PC-9 (cell line): ENCODE measurements at regions not wholly inside any gene's neighbourhood (a gene's known extent, or its start where the extent isn't known, plus 50 kb on each side); places are given as distances from the start of the nearest gene placed in this dataset.

ENCODE experiments used
- BruUV-seq: library from RNA; stranded (reverse); fragments of 400-500 nt; replicated peaks from 2 replicates; lab custom pipeline; 2021; lab: Mats Ljungman, UMichigan
- CTCF ChIA-PET: fragments of 300-600 bp; sonication (Branson Sonifier 250); formaldehyde crosslinking; loops from one replicate; lab custom pipeline; 2022; ENCODE audit warnings: antibody characterized with exemption; lab: Charles Lee
- POLR2A ChIA-PET: fragments of 300-600 bp; sonication (Branson Sonifier 250); formaldehyde crosslinking; loops from one replicate; lab custom pipeline; 2022; ENCODE audit warnings: antibody characterized with exemption; ENCODE audit not compliant: unreplicated experiment; lab: Charles Lee
- DNase-seq, 2 experiments: peaks; one replicate each; pipeline versions ENCODE4 v3.0.0 to v3.0.0-alpha.2; 2015 to 2022; ENCODE audit warnings: mixed read lengths in 1 of 2
- H2AFZ ChIP-seq: fragments of 200-600 bp; sonication (generic); 2 replicates; pipeline ENCODE4 v1.8.1; 2017; ENCODE audit warnings: antibody characterized with exemption
- H3F3A ChIP-seq: fragments of 200-600 bp; sonication (generic); 2 replicates; pipeline ENCODE4 v1.8.1; 2017; ENCODE audit warnings: antibody characterized with exemption, mild to moderate bottlenecking, low read depth; ENCODE audit not compliant: insufficient read depth
- H3K27ac ChIP-seq: fragments of 200-600 bp; sonication (generic); 2 replicates; pipeline ENCODE4 v1.6.1; 2016; ENCODE audit warnings: mixed run types
- H3K27me3 ChIP-seq: fragments of 200-600 bp; sonication (generic); 2 replicates; pipeline ENCODE4 v1.6.1; 2016; ENCODE audit warnings: low read depth, mixed run types; ENCODE audit not compliant: insufficient read depth
- H3K36me3 ChIP-seq: fragments of 200-600 bp; sonication (generic); 2 replicates; pipeline ENCODE4 v1.6.1; 2016; ENCODE audit warnings: low read depth, mixed run types
- H3K4me1 ChIP-seq: fragments of 200-600 bp; sonication (generic); replicated peaks from 2 replicates; pipeline ENCODE4 v1.6.1; 2016; ENCODE audit warnings: mixed run types; ENCODE audit not compliant: insufficient read depth
- H3K4me2 ChIP-seq: fragments of 200-600 bp; sonication (generic); 2 replicates; pipeline ENCODE4 v1.6.1; 2017; ENCODE audit warnings: mixed run types
- H3K4me3 ChIP-seq: fragments of 200-600 bp; sonication (generic); 2 replicates; pipeline ENCODE4 v1.6.1; 2016; ENCODE audit warnings: mixed run types
- H3K79me2 ChIP-seq: fragments of 200-600 bp; sonication (generic); 2 replicates; pipeline ENCODE4 v1.6.1; 2017; ENCODE audit warnings: low read depth, mixed run types
- H3K9me2 ChIP-seq: fragments of 200-600 bp; sonication (generic); 2 replicates; pipeline ENCODE4 v1.8.1; 2017; ENCODE audit warnings: mild to moderate bottlenecking; ENCODE audit not compliant: insufficient read depth
- H3K9me3 ChIP-seq: fragments of 200-600 bp; sonication (generic); 2 replicates; pipeline ENCODE4 v1.8.1; 2016; ENCODE audit warnings: low read depth; ENCODE audit not compliant: insufficient read depth
- H4K20me1 ChIP-seq: fragments of 200-600 bp; sonication (generic); 2 replicates; pipeline ENCODE4 v1.8.1; 2017; ENCODE audit not compliant: insufficient read depth
- CTCF ChIP-seq: fragments of 200-600 bp; sonication (generic); conservative IDR thresholded peaks from 2 replicates; pipeline ENCODE4 v1.6.1; 2017; ENCODE audit warnings: mixed run types, antibody characterized with exemption, mild to moderate bottlenecking, moderate library complexity
- EZH2 ChIP-seq: fragments of 200-600 bp; sonication (generic); IDR thresholded peaks from 2 replicates; pipeline ENCODE4 v1.8.0; 2017; ENCODE audit warnings: antibody characterized with exemption, low read depth
- intact Hi-C: fragments of 100-400 bp; cut with micrococcal nuclease; formaldehyde crosslinking; loops from one replicate; pipeline ENCODE4 v1.10.0; 2022; ENCODE audit not compliant: unreplicated experiment

- POLR2A ChIA-PET = no interaction called here
- no peaks in the 10 kb centered on the region for H3K9me3 ChIP-seq
- no peak overlapping the region for H3K4me3 ChIP-seq
- intact Hi-C loops = no loop called here
- no peaks in the 10 kb centered on the region for H3K9me2 ChIP-seq
- no peak overlapping the region for H3K27ac ChIP-seq
- H3K27me3 ChIP-seq = no peaks in the 10 kb centered on the region
- no peak for TF ChIP-seq EZH2
- no peak for TF ChIP-seq CTCF
- H2AFZ ChIP-seq = no peak overlapping the region
- H3K4me1 ChIP-seq = no peaks in the 10 kb centered on the region
- CTCF ChIA-PET = no interaction called here
- no peak overlapping the region for H3K4me2 ChIP-seq
- no peak for DNase-seq
- H4K20me1 ChIP-seq = no peaks in the 10 kb centered on the region
- H3K36me3 ChIP-seq = no peaks in the 10 kb centered on the region
- BruUV-seq = no TSS peak
- H3K79me2 ChIP-seq = no peaks in the 10 kb centered on the region
- H3F3A ChIP-seq = no peaks in the 10 kb centered on the region
Observed at GRCh38 chr4:162610116-162610515, 446.3 kb upstream of the FSTL5 start.

GRCh38 chr4:162586266-162586665, 422.5 kb upstream of the FSTL5 start:
- TF ChIP-seq CTCF = no peak
- TF ChIP-seq EZH2 = no peak
- DNase-seq = no peak
- intact Hi-C loops = no loop called here
- Histone ChIP-seq H3K4me1 (no peaks in the 10 kb centered on the region), H3F3A (no peaks in the 10 kb centered on the region), H3K27me3 (no peaks in the 10 kb centered on the region), H3K79me2 (no peaks in the 10 kb centered on the region), H3K4me3 (no peak overlapping the region), H3K36me3 (no peaks in the 10 kb centered on the region), H3K9me3 (no peaks in the 10 kb centered on the region), H4K20me1 (no peaks in the 10 kb centered on the region), H3K27ac (no peak overlapping the region), H3K9me2 (no peaks in the 10 kb centered on the region), H2AFZ (no peak overlapping the region), H3K4me2 (no peak overlapping the region)
- ChIA-PET CTCF (no interaction called here), POLR2A (no interaction called here)
- no TSS peak for BruUV-seq

GRCh38 chr4:162582180-162582579, 418.4 kb upstream of the FSTL5 start:
- H2AFZ ChIP-seq = no peak overlapping the region
- ChIA-PET CTCF (no interaction called here), POLR2A (no interaction called here)
- H3K27me3 ChIP-seq = no peaks in the 10 kb centered on the region
- H3F3A ChIP-seq = no peaks in the 10 kb centered on the region
- no peak overlapping the region for H3K4me3 ChIP-seq
- intact Hi-C loops = no loop called here
- BruUV-seq = no TSS peak
- no peak for DNase-seq
- no peaks in the 10 kb centered on the region for H3K79me2 ChIP-seq
- no peaks in the 10 kb centered on the region for H4K20me1 ChIP-seq
- H3K27ac ChIP-seq = no peak overlapping the region
- H3K36me3 ChIP-seq = no peaks in the 10 kb centered on the region
- H3K9me2 ChIP-seq = no peaks in the 10 kb centered on the region
- no peak overlapping the region for H3K4me2 ChIP-seq
- no peaks in the 10 kb centered on the region for H3K4me1 ChIP-seq
- TF ChIP-seq EZH2 = no peak
- TF ChIP-seq CTCF = no peak
- no peaks in the 10 kb centered on the region for H3K9me3 ChIP-seq
